H1 (cell line): ENCODE measurements at regions not wholly inside any gene's neighbourhood (a gene's known extent, or its start where the extent isn't known, plus 50 kb on each side); places are given as distances from the start of the nearest gene placed in this dataset.

Experiments used
- CTCF ChIA-PET: fragments of 300-600 bp; sonication (Branson Sonifier 250); formaldehyde crosslinking; loops from one replicate; lab custom pipeline; 2021; ENCODE audit not compliant: partially characterized antibody; lab: Charles Lee
- POLR2A ChIA-PET: fragments of 300-600 bp; sonication (Branson Sonifier 250); formaldehyde crosslinking; loops from one replicate; lab custom pipeline; 2021; ENCODE audit warnings: inconsistent platforms; ENCODE audit not compliant: partially characterized antibody; lab: Charles Lee
- DNase-seq, 2 experiments: peaks; one replicate each; pipeline versions ENCODE4 v3.0.0 to v3.0.0-alpha.2; 2010 to 2022; ENCODE audit warnings: low spot score in 2 of 2, low read depth in 1 of 2, mixed read lengths in 1 of 2
- FAIRE-seq: peaks from 2 replicates; lab custom pipeline; 2011; peaks lifted over from hg19 to GRCh38; lab: Jason Lieb, UNC
- H2AFZ ChIP-seq: 2 replicates; pipeline ENCODE4 v1.8.1; 2012; ENCODE audit warnings: low read length, inconsistent platforms
- H2AK5ac ChIP-seq: 2 replicates; pipeline ENCODE4 v1.6.1; 2013; ENCODE audit warnings: low read depth, low read length
- H2BK120ac ChIP-seq: replicated peaks from 2 replicates; pipeline ENCODE3; 2013; ENCODE audit warnings: low read depth, low read length, inconsistent platforms
- H2BK12ac ChIP-seq: 2 replicates; pipeline ENCODE4 v1.6.1; 2013; ENCODE audit warnings: low read depth, low read length
- H2BK15ac ChIP-seq: 2 replicates; pipeline ENCODE4 v1.6.1; 2013; ENCODE audit warnings: low read length
- H2BK20ac ChIP-seq: 2 replicates; pipeline ENCODE4 v1.6.1; 2013; ENCODE audit warnings: low read length
- H2BK5ac ChIP-seq: 2 replicates; pipeline ENCODE4 v1.6.1; 2013; ENCODE audit warnings: low read depth, low read length
- H3K14ac ChIP-seq: 2 replicates; pipeline ENCODE4 v1.6.1; 2013; ENCODE audit warnings: inconsistent platforms; ENCODE audit not compliant: insufficient read length
- H3K18ac ChIP-seq: 2 replicates; pipeline ENCODE4 v1.6.1; 2013; ENCODE audit warnings: low read length; ENCODE audit errors: extremely low read depth
- H3K23ac ChIP-seq: 2 replicates; pipeline ENCODE4 v1.6.1; 2013; ENCODE audit warnings: inconsistent platforms; ENCODE audit not compliant: insufficient read length
- H3K23me2 ChIP-seq: 2 replicates; pipeline ENCODE4 v1.6.1; 2013; ENCODE audit warnings: low read depth, low read length
- H3K27ac ChIP-seq: 2 replicates; pipeline ENCODE4 v1.6.1; 2011; ENCODE audit warnings: low read depth, low read length, inconsistent platforms
- H3K27me3 ChIP-seq, 4 experiments: replicated peaks in 1 of 4; 1 replicate in 1 of 4; 2 replicates in 3 of 4; pipeline versions ENCODE4 v1.6.1 to v1.8.1; 2011 to 2013; ENCODE audit warnings: low read length in 3 of 4, mild to moderate bottlenecking in 3 of 4, inconsistent platforms in 2 of 4, mixed read lengths in 2 of 4, moderate library complexity in 1 of 4; ENCODE audit not compliant: control insufficient read depth in 3 of 4, insufficient read depth in 3 of 4; ENCODE audit errors: extremely low read depth in 1 of 4
- H3K36me3 ChIP-seq, 4 experiments: 2 replicates each; pipeline versions ENCODE4 v1.6.1 to v1.8.1; 2011 to 2013; ENCODE audit warnings: mild to moderate bottlenecking in 4 of 4, low read length in 3 of 4, moderate library complexity in 2 of 4, control low read depth in 1 of 4, inconsistent platforms in 1 of 4; ENCODE audit not compliant: insufficient read depth in 4 of 4, control insufficient read depth in 2 of 4
- H3K4ac ChIP-seq: replicated peaks from 2 replicates; pipeline ENCODE3; 2013; ENCODE audit warnings: low read length, low read depth, mixed read lengths, inconsistent platforms; ENCODE audit not compliant: insufficient read length
- H3K4me1 ChIP-seq, 4 experiments: replicated peaks in 1 of 4; 1 replicate in 1 of 4; 2 replicates in 3 of 4; pipeline versions ENCODE4 v1.6.1 to v1.8.1; 2011 to 2013; ENCODE audit warnings: low read length in 3 of 4, inconsistent platforms in 2 of 4, mixed read lengths in 1 of 4; ENCODE audit not compliant: insufficient read depth in 4 of 4, control insufficient read depth in 3 of 4
- H3K4me2 ChIP-seq, 2 experiments: 2 replicates each; pipeline versions ENCODE4 v1.6.1 to v1.8.1; 2011 to 2013; ENCODE audit warnings: low read depth in 2 of 2, low read length in 2 of 2, control low read depth in 1 of 2, inconsistent platforms in 1 of 2, mild to moderate bottlenecking in 1 of 2; ENCODE audit not compliant: insufficient read depth in 1 of 2
- H3K4me3 ChIP-seq, 4 experiments: fragments of 200-600, 300-600 bp in 1 of 4; sonication (generic), shearing (Covaris generic), sonication (Bioruptor Twin) in 1 of 4; 2 replicates each; pipeline versions ENCODE4 v1.5.1 to v1.8.1; 2011 to 2016; ENCODE audit warnings: low read length in 4 of 4, low read depth in 3 of 4, control low read depth in 2 of 4, inconsistent platforms in 2 of 4, mild to moderate bottlenecking in 2 of 4, mixed read lengths in 1 of 4, moderate library complexity in 1 of 4; ENCODE audit not compliant: insufficient read depth in 2 of 4; ENCODE audit errors: extremely low read depth in 1 of 4
- H3K56ac ChIP-seq: replicated peaks from 2 replicates; pipeline ENCODE3; 2013; ENCODE audit warnings: low read depth, mild to moderate bottlenecking, mixed read lengths, low read length, inconsistent platforms; ENCODE audit not compliant: insufficient read length
- H3K79me1 ChIP-seq: 2 replicates; pipeline ENCODE4 v1.6.1; 2013; ENCODE audit warnings: low read depth, low read length, control low read depth
- H3K79me2 ChIP-seq, 2 experiments: 2 replicates each; pipeline versions ENCODE4 v1.6.1 to v1.8.1; 2012 to 2013; ENCODE audit warnings: low read length in 2 of 2, mild to moderate bottlenecking in 2 of 2, inconsistent platforms in 1 of 2; ENCODE audit not compliant: insufficient read depth in 2 of 2, control insufficient read depth in 1 of 2
- H3K9ac ChIP-seq, 4 experiments: replicated peaks in 1 of 4; 1 replicate in 1 of 4; 2 replicates in 3 of 4; pipeline versions ENCODE4 v1.6.1 to v1.8.1; 2011 to 2013; ENCODE audit warnings: low read depth in 3 of 4, low read length in 3 of 4, control low read depth in 2 of 4, mild to moderate bottlenecking in 2 of 4, moderate library complexity in 2 of 4, inconsistent platforms in 1 of 4; ENCODE audit errors: extremely low read depth in 1 of 4
- H3K9me3 ChIP-seq, 2 experiments: 2 replicates each; pipeline versions ENCODE4 v1.6.1 to v1.8.1; 2012 to 2013; ENCODE audit warnings: mild to moderate bottlenecking in 2 of 2, moderate library complexity in 2 of 2, control low read depth in 1 of 2, inconsistent platforms in 1 of 2, low read depth in 1 of 2, low read length in 1 of 2, mixed read lengths in 1 of 2; ENCODE audit not compliant: insufficient read depth in 2 of 2
- H4K20me1 ChIP-seq, 2 experiments: replicated peaks in 1 of 2; 2 replicates each; pipeline versions ENCODE3 to v1.8.1; 2011 to 2013; ENCODE audit warnings: inconsistent platforms in 2 of 2, low read length in 2 of 2, mild to moderate bottlenecking in 1 of 2; ENCODE audit not compliant: insufficient read depth in 2 of 2, control insufficient read depth in 1 of 2
- H4K5ac ChIP-seq: 2 replicates; pipeline ENCODE4 v1.6.1; 2013; ENCODE audit warnings: low read length, low read depth, mixed read lengths, inconsistent platforms; ENCODE audit not compliant: insufficient read length
- H4K8ac ChIP-seq: 2 replicates; pipeline ENCODE4 v1.8.0; 2013; ENCODE audit warnings: mild to moderate bottlenecking, moderate library complexity, low read length, inconsistent platforms; ENCODE audit not compliant: insufficient read depth; ENCODE audit errors: extremely low read depth
- H4K91ac ChIP-seq: replicated peaks from 2 replicates; pipeline ENCODE3; 2013; ENCODE audit warnings: low read length, mixed read lengths, inconsistent platforms; ENCODE audit not compliant: insufficient read length
- KDM1A ChIP-seq: fragments of 200-600, 300-600 bp; sonication (generic); IDR thresholded peaks from 2 replicates; pipeline ENCODE4 v1.7.1; 2016; ENCODE audit warnings: mild to moderate bottlenecking, low read length, borderline replicate concordance
- RNF2 ChIP-seq: fragments of 200-900, 300-1000 bp; sonication (generic); IDR thresholded peaks from 2 replicates; pipeline ENCODE4 v1.7.1; 2016; ENCODE audit warnings: borderline replicate concordance, low read depth, mild to moderate bottlenecking, antibody characterized with exemption, low read length; ENCODE audit not compliant: poor library complexity, severe bottlenecking; ENCODE audit errors: missing control alignments
- WGBS, 2 experiments: shearing (Covaris generic) in 1 of 2; methylation state at CpG; one replicate each; pipeline versions ENCODE4 v1.1.6 to v1.1.7; 2013 to 2015; ENCODE audit warnings: low lambda C conversion rate in 2 of 2, mixed read lengths in 2 of 2, inconsistent platforms in 1 of 2, low coverage in 1 of 2, missing lambda C conversion rate in 1 of 2; ENCODE audit not compliant: insufficient replicate concordance in 2 of 2, insufficient coverage in 1 of 2, insufficient read length in 1 of 2; ENCODE audit errors: extremely low coverage in 1 of 2, missing lambda C conversion rate in 1 of 2; 5-methylcytosine and 5-hydroxymethylcytosine counted together

- no peak overlapping the region for H3K9ac ChIP-seq
- peak overlapping the region; percentile 35 to 51 for H3K4me2 ChIP-seq
- WGBS, 2 experiments, result 72% methylated on average over 2 of the region's 2 CpGs; no CpG with 5 or more reads in 1 of the 2 experiments
- H2BK15ac ChIP-seq, result no peak overlapping the region
- H3K4me1 ChIP-seq, result peaks cover 0 to 13% (median 5%) of the 10 kb centered on the region in 4 experiments; a peak in 5 of 7 replicates
- no peak overlapping the region for H2BK20ac ChIP-seq
- H3K4ac ChIP-seq, result no peak overlapping the region
- H3K23ac ChIP-seq, result no peak overlapping the region
- no peak overlapping the region for H2BK120ac ChIP-seq
- no peaks in the 10 kb centered on the region for H3K27me3 ChIP-seq
- H3K79me1 ChIP-seq, result no peaks in the 10 kb centered on the region; the same call in 1 of the 2 replicates
- H3K56ac ChIP-seq, result no peak overlapping the region
- H2BK5ac ChIP-seq, result no peak overlapping the region
- no peak overlapping the region for H4K8ac ChIP-seq
- peak; percentile 90 for TF ChIP-seq KDM1A
- TF ChIP-seq RNF2, result no peak
- no peak overlapping the region for H2BK12ac ChIP-seq
- peaks cover 0 to 8% of the 10 kb centered on the region in 2 experiments; a peak in 1 of 4 replicates for H3K9me3 ChIP-seq
- CTCF ChIA-PET, result interaction anchor here (1.0 to 1.6 kb wide), 5 partner anchors 8 to 121 kb away, joined by 3 to 7 read pairs (median 3); no protein-coding TSS in a partner anchor
- no peaks in the 10 kb centered on the region; a peak in 1 of 8 replicates for H3K36me3 ChIP-seq
- no peak overlapping the region for H2AK5ac ChIP-seq
- no peak overlapping the region for H4K5ac ChIP-seq
- no peaks in the 10 kb centered on the region; the same call in 1 of the 2 replicates for H3K23me2 ChIP-seq
- no peak overlapping the region for H3K18ac ChIP-seq
- H3K14ac ChIP-seq, result no peak overlapping the region
- H4K20me1 ChIP-seq, result no peaks in the 10 kb centered on the region
- H3K4me3 ChIP-seq, result 0 out of 8 replicates have a peak overlapping the region, but pooled peaks of 2 of the 4 experiments have one; percentile 0 to 3
- H3K27ac ChIP-seq, result no peak overlapping the region
- peaks cover 0 to 74% of the 10 kb centered on the region in 2 experiments; a peak in 2 of 4 replicates for H3K79me2 ChIP-seq
- DNase-seq, result no peak
- FAIRE-seq, result no peak
- POLR2A ChIA-PET, result no interaction called here
- H2AFZ ChIP-seq, result no peak overlapping the region
- H4K91ac ChIP-seq, result no peak overlapping the region
Observed at GRCh38 chr14:71430321-71430677, 501.9 kb upstream of the RGS6 start.
